Limb (tissue), 2 donors: ENCODE measurements at regions not wholly inside any gene's neighbourhood (a gene's known extent, or its start where the extent isn't known, plus 50 kb on each side); places are given as distances from the start of the nearest gene placed in this dataset.
"Not testable (repeated sequence)": the region's sequence is repeated elsewhere in the genome, so short reads cannot be mapped to it uniquely, and the experiment has no call there.

Experiments
- DNase-seq, 2 donors: peaks; one replicate each; pipeline ENCODE4 v3.0.0-alpha.2; 2016; ENCODE audit errors: extremely low spot score in 2 of 2

DNA sequence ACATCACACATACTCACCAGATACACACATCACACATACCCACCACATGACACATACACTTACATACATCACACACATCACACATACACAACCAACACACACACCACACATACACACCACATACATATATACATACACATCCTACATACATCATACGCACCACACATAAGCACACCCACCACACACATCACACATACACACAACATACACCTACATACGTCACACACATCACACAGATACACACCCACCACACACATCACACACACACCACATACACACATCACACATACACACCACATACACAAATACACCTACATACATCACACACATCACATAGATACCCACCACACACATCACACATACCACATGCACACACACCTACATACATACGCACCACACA lies 158.4 kb downstream of the NDUFA10 start:
- DNase-seq = no peak

GRCh38 chr2:239866350-239866749 lies 158.8 kb downstream of the NDUFA10 start:
- no peak for DNase-seq

DNA sequence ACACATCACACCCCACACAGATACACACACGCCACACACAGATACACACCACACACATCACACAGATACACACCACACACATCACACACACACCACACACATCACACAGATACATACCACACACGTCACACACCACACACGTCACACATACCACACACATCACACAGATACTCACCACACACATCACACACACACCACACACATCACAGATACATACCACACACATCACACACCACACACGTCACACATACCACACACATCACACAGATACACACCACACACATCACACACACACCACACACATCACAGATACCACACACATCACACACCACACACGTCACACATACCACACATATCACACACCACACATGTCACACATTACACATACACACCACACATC lies 159.3 kb downstream of the NDUFA10 start:
- not testable (repeated sequence) for DNase-seq

GRCh38 chr2:239865059-239865639 lies 160.0 kb downstream of the NDUFA10 start:
- no peak for DNase-seq

DNA sequence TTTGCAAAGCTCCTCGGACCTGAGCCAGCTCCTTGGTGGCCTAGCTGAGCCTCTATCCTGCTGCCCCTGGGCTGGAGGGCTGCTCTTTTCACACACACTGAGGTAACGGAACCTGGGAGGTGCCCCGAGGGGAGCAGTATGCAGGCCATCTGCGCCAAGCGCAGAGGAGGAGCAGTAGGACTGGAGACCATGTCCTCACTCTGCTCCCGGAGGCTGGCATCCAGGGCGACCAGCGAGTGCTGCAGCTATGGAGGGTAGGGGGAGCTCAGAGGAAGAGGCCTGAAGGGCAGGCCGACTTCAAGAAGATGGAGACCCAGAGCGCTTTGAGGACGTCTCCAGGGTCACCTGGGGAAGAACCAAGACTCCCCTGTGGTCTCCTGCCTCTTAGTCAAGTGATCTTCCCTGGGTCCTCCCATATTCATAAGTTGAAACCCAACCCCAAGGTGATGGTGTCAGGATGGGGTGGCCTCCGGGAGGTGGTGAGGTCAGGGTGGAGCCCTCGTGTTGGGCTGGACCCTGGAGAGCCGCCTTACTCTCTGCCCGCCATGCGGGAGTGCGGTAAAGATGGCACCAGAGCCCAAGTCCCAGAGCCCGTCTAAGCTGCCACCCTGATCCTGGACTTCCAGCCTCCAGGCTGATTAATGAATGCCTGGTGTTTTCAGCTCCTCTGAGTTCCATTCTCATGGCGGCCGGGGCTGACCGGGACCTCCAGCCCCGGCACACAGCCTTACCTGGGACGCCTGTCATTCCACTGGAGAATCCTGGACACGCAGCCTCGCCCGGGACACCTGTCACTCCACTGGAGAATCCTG lies 160.7 kb downstream of the NDUFA10 start:
- DNase-seq = no peak

DNA sequence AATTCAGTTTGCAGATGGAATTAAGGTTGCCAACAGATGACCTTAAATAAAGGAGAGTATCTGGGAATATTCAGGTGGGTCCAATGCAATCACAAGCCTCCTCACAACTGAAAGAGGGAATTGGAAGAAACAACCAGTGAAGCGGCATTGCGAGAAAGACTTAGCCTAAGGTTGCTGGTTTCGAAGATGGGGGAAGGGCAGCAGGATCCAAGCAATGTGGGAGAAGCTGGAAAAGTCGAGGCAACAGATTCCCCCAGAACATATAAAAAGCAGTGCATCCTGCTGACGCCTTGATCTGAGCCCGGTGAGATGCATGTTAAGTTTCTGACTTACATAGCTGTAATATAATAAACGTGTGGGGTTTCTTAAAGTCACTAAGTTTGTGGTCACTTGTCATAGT lies 162.5 kb downstream of the NDUFA10 start:
- DNase-seq = no peak

DNA sequence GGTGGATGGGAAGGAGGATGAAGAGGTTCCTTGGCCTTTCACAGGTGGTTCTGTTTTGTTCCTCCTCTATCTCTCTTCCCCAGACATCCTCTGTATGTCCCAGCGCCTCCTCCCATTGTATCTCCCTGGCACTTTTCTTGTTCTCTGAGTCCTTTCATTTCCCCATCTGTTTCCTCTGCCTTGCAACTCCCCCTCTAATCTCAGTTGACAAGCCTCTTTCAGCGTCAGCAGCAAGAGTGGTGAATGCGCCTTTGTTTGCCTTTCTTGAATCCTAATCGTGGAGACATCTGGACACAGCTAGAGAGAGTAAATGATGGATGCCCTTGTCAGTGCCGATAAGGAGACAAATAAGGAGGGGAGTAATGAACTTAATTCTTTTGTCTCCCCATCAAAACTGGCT lies 167.0 kb downstream of the NDUFA10 start:
- DNase-seq = no peak

GRCh38 chr2:239857591-239857990 lies 167.6 kb downstream of the NDUFA10 start:
- no peak for DNase-seq

GRCh38 chr2:239856620-239857285 lies 168.4 kb downstream of the NDUFA10 start:
- no peak for DNase-seq

DNA sequence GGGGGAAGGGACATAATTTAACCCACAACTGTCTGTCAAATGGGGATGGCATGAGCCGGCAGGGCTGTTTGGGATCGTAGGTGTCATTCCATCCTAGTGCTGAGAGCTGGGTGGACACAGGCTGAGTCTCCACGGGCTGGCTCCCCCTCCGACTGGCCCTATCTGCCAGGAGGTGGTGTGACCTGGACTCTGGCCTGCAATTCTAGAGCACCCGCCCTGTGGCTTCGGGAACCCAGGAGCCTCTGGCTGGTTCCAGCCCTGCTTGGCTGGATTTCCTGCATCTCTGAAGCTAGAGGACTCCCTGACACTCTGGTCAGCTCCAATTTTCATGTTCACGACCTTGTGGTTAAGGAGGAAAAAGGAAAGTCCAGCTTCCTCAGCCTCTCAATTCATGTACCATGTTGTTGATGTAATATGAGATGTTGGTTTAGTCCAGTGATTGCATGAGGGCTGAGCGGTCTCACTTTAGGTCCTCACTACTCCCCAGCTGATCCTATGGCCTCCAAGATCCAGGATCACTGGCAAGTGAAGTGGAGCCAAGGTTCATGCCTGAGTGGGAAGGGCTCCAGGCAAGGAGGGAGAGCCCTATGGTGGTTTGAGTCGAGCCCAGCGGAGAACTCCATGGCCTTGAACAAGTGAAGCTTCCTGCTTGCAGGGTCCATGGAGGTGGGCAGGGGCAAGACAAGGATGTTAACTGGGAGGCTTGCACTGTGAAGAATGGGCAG lies 169.1 kb downstream of the NDUFA10 start:
- DNase-seq = no peak

- DNase-seq = no peak
These were observed 170.5 kb downstream of the NDUFA10 start for GRCh38 chr2:239854596-239854995.

DNA sequence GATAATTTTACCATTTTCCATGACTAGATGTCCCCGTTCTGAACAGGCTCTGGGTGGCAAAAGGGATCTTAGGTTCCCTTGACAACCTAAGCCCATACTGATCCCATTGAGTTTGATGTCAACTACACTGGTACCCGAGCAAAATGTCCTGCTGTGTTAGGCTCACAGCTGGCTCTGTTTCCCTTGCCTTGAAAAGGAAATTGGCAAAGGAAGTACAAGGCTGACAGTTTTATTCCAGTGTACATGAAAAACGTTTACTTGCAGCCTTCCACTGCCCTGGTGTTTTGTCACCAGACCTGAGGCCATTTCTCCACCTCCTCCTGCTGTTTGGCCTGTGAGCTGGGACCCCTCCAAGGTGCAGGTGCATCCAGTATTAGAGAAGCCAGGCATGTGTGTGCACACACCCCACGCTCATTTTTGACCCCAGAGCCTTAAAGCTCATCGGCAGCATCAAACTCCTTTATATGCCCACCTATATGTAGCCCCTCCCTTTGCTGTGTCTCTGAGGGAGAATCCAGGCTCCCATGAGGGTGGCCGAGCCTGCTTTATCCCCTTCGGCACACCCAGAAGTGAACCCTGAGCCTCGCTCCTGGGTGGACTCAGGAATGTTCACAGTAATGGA lies 171.3 kb downstream of the NDUFA10 start:
- DNase-seq = no peak

- DNase-seq = no peak
These were observed 172.0 kb downstream of the NDUFA10 start for GRCh38 chr2:239853121-239853520.

DNA sequence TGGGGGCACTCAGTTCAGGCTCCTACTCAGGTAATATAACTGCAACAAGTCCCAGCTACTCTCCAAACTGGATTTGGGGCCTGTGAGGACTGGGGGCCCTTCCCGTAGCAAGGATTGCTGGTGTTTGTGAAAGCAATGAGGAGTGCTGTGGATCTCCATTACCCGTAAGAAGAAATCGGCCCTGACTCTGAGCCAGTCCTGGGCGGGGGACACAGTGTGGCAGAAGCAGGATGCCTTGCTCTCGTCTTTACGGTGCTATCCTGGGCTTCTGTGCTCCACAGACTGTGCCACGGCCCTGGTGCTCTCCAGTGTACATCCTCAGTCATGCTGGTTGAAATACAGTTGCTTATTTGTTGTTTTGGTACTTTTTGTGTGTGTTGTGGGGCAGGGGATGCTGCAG lies 172.9 kb downstream of the NDUFA10 start:
- no peak for DNase-seq

DNA sequence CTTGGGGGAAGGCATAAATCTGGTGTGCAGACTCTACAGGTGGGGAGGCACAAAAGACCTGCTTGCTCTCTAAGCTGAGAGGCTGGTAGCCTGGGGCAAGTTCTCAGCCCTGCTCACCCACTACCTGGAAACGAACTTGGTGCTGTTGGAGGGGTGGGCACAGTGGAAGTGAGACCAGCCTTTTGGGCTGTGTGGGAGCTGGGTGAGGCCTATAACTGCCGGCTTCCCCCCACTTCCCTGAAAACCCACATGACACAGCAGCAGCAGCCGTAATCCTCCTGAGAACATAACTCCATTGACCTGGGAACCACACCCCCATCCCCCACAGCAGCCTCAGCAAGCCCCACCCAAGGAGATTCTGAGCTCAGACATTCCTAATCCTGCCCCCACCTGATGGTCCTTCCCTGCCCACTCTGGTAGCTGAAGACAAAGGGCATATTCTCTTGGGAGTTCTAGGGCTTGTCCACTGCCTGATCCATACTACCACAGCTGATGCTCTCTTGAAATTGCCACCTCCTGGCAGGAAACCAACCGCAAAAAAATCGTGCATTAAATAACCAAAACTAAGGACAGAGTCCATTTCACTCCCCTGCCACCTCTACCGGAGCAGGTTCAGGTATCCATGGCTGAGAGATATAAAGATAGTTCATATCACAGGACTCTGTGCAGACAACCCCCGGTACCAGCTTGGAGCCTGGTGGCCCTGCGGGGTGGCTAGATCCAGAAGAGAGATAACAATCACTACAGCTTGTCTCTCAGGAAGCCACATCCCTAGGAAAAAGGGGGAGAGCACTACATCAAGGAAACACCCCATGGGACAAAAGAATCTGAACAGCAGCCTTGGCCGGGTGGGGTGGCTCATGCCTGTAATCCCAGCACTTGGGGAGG lies 178.1 kb downstream of the NDUFA10 start:
- DNase-seq = no peak

GRCh38 chr2:239845968-239846367 lies 179.2 kb downstream of the NDUFA10 start:
- no peak for DNase-seq

- no peak for DNase-seq
These were observed 185.8 kb downstream of the NDUFA10 start for GRCh38 chr2:239839306-239839705.

- no peak for DNase-seq
These were observed 188.9 kb downstream of the NDUFA10 start for GRCh38 chr2:239836021-239836765.

DNA sequence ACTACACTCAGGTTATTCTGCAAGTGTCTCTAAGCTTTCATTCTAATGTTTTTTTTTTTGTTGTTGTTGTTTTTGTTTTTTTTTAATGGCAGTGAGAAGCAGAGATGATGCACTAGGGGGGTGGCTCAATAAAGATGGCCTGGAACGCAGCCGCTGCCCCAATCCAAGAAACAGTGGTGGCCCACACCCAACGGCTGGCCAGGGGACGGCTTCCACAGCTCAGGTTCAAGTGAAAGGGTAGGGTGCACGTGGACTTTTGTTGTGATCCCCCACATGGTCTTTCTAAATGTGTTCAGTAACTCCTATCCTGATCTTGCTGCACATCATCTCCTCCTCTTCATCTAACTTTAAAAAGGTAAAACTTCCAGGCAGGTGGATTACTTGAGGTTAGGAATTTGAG lies 190.1 kb downstream of the NDUFA10 start:
- no peak for DNase-seq

- no peak for DNase-seq
These were observed 191.0 kb downstream of the NDUFA10 start for GRCh38 chr2:239834143-239834542.
